RWPE1 (cell line): ENCODE measurements at regions not wholly inside any gene's neighbourhood (a gene's known extent, or its start where the extent isn't known, plus 50 kb on each side); places are given as distances from the start of the nearest gene placed in this dataset.

Experiments used
- CTCF ChIA-PET: fragments of 350-600 bp; sonication (Branson Sonifier 250); formaldehyde crosslinking; extraction: SDS; loops from one replicate; lab custom pipeline; 2021; lab: Yijun Ruan, JAX
- POLR2A ChIA-PET: fragments of 400-600 bp; formaldehyde crosslinking; extraction: SDS; loops from one replicate; lab custom pipeline; 2020; ENCODE audit warnings: antibody characterized with exemption; ENCODE audit not compliant: low non-redundant PET; lab: Yijun Ruan, JAX
- DNase-seq: peaks from one replicate; pipeline ENCODE4 v3.0.0; 2012; ENCODE audit warnings: low spot score
- H3K27ac ChIP-seq: fragments of 450-650 bp; 2 replicates; pipeline ENCODE4 v1.5.1; 2017
- TF ChIP-seq, protein P1 (sequence below): fragments of 450-650 bp; conservative IDR thresholded peaks from 2 replicates; pipeline ENCODE4 v1.5.1; 2017; ENCODE audit warnings: low read depth, mild to moderate bottlenecking

DNA sequence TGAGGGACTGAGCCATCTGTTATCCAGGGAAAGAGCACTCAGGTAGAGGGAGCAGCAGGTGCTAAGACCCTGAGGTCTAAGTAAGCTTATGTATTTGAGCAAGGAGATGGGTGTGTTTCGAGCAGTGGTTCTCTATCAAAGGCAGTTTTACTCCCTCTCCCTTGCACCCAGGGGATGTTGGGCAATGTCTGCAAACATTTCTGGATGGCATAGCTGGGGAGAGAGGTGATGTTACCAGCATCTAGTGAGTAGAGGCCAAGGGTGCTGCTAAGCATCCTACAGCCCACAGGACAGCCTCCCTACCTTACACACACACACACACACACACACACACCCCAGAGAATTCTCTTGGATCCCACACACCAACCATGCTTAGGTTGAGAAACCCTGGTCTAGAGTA, 221.0 kb upstream of the PWP1 start:
- TF ChIP-seq, protein P1, sequence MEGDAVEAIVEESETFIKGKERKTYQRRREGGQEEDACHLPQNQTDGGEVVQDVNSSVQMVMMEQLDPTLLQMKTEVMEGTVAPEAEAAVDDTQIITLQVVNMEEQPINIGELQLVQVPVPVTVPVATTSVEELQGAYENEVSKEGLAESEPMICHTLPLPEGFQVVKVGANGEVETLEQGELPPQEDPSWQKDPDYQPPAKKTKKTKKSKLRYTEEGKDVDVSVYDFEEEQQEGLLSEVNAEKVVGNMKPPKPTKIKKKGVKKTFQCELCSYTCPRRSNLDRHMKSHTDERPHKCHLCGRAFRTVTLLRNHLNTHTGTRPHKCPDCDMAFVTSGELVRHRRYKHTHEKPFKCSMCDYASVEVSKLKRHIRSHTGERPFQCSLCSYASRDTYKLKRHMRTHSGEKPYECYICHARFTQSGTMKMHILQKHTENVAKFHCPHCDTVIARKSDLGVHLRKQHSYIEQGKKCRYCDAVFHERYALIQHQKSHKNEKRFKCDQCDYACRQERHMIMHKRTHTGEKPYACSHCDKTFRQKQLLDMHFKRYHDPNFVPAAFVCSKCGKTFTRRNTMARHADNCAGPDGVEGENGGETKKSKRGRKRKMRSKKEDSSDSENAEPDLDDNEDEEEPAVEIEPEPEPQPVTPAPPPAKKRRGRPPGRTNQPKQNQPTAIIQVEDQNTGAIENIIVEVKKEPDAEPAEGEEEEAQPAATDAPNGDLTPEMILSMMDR = no peak
- DNase-seq = no peak
- ChIA-PET CTCF (no interaction called here), POLR2A (no interaction called here)
- no peak overlapping the region for H3K27ac ChIP-seq

DNA sequence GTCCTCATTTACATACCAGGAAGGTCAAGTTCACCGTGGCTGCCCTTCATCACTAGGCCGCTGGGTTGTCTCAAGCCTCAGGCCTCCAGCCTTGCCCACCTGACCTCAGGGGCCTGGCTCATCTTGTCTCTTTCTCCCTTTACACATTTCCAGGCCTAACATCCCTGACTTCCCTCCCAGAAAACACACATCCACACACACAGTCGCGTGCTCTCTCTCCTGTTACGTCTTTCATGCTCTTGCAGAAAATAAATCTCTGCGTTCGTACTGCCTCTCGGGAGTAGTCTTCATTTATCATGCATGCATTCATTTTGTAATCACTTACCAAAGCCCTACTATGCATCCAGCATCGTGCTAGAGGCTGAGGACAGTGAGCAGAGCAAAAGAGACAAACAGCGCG, 220.0 kb upstream of the PWP1 start:
- CTCF ChIA-PET = interaction anchor here (0.8 kb wide), 1 partner anchor 113 kb away, joined by 3 read pairs; no protein-coding TSS in a partner anchor
- DNase-seq = no peak
- TF ChIP-seq, protein P1 = no peak
- H3K27ac ChIP-seq = no peak overlapping the region
- POLR2A ChIA-PET = no interaction called here

DNA sequence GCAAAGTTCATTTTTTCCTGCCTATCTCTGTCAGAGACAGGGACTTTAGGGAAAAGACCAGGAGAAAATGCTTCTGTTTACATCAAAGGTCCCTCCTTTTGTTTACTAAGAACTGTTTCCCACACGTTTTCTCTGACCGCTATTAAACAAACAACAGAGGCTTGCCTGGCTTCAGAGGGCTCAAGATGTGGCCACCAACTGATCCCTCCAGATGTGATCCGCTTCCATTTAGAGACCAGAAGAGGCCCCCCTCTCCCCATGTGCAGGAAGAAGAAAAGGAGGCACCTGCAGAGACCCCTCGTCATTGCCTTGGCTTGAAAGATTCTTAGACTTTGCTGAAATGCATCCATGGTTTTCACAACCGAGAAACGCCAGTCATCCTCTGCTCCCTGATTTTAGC, 217.9 kb upstream of the PWP1 start:
- ChIA-PET POLR2A (no interaction called here), CTCF (interaction anchor here (0.5 kb wide), 1 partner anchor 57 kb away, joined by 3 read pairs; no protein-coding TSS in a partner anchor)
- H3K27ac ChIP-seq = no peak overlapping the region
- no peak for DNase-seq
- TF ChIP-seq, protein P1 = no peak

DNA sequence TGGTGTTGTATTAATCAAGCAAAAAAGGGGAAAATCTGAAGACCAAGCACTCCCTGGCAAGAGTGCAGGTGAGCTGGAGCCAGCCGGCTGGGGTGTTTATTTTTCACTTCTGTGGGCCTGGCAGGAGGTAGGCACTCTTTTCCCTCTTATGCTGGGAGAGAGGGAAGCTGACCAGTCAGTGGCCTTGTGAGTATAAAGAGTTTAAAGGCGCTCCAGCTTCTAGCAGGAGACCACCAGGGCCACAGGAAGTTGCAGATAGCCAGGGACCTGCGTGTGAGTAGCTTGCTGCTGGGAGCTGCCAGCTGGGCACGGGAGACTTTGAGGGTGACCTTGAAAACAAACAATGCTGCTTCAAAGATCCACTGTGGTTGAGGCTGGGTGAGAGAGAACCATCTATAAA, 217.4 kb upstream of the PWP1 start:
- ChIA-PET POLR2A (no interaction called here), CTCF (interaction anchor here (0.7 kb wide), 1 partner anchor 139 kb away, joined by 3 read pairs; no protein-coding TSS in a partner anchor)
- no peak for DNase-seq
- TF ChIP-seq, protein P1 = no peak
- no peak overlapping the region for H3K27ac ChIP-seq

DNA sequence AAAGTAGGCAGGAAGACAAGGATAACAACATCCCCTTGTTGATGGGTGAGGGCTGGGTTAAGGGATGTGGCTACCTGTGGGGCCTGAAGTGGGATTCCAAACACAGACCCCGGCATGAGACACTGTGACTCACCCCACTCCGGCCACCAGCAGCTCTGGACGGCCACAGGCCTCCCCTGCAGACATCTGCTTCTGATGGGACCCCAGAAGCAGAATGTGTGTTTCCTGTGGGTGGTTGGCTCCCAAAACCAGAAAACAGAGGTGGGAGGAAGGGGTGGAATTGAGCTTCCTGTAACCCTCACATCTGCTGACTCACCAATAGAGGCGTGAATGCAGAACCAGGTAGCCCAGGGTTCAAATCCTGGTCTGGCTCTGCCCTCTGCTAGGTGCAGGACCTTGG, 216.6 kb upstream of the PWP1 start:
- no peak for DNase-seq
- no peak overlapping the region for H3K27ac ChIP-seq
- POLR2A ChIA-PET = no interaction called here
- CTCF ChIA-PET = no interaction called here
- TF ChIP-seq, protein P1 = no peak

DNA sequence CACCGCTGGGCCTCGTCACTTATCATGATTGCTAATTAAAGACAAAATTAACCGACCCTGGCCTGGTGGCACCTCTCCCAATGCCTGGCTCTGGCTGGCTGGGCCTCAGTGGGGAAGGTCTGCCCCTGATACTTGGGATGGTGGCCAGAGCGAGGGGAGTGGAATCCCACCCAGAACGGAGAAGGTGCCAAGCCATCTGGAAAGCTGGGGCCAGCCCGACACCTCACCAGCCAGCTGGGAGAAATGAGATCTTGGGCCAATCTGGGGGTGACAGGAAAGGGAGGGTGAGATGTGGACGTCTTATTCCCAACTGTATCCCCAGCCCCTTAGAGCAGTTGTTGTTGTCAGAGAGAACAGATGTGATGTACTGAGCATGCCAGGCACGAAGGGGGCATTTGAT, 215.0 kb upstream of the PWP1 start:
- CTCF ChIA-PET = no interaction called here
- TF ChIP-seq, protein P1 = no peak
- POLR2A ChIA-PET = no interaction called here
- no peak for DNase-seq
- no peak overlapping the region for H3K27ac ChIP-seq
